HG03565 (cell line): ENCODE measurements at regions not wholly inside any gene's neighbourhood (a gene's known extent, or its start where the extent isn't known, plus 50 kb on each side); places are given as distances from the start of the nearest gene placed in this dataset.
"Not testable (repeated sequence)": the region's sequence is repeated elsewhere in the genome, so short reads cannot be mapped to it uniquely, and the experiment has no call there.

ENCODE experiments used
- ATAC-seq: cut with Tn5 transposase; IDR thresholded peaks from one replicate; pipeline ENCODE4 v1.9.1; 2021; ENCODE audit warnings: mild to moderate bottlenecking, moderate library complexity; ENCODE audit not compliant: unreplicated experiment

DNA sequence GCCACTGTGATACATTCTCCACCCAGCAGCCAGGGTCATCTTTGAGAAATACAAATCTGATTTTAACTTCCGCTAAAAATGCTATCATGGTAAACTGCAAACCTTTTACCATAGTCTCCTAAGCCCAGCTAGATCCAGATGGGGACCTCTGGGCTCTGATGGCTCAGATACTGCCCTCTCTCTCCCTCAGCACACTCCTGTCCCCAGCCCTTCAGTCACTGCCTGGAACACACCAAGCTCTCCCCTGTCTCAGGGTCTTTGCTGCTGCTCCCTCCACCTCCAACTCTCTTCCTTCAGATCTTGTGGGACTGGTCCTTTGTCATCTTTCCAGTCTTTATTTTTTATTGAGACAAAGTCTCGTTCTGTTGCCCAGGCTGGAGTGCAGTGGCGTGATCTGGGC is 65.1 kb downstream of the SPRY4 start:
- ATAC-seq: no peak

DNA sequence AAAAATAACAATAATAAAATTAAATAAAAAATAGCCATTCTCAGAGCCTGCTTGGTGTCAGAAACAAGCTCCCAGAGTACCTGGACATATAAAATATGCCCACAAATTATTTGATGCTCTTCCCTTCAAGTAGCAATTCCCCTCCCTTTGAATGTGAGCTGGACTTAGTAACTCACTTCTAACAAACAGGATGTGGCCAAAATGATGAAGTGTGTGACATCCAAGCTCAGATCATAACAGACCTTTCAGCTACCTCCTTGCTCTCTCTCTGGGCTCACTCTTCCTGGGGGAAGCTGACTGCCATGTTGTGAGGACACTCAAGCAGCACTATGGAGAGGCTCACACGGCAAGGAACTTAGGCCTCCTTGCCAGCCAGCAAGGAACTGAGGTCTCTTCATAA is 69.0 kb downstream of the SPRY4 start:
- ATAC-seq: no peak

DNA sequence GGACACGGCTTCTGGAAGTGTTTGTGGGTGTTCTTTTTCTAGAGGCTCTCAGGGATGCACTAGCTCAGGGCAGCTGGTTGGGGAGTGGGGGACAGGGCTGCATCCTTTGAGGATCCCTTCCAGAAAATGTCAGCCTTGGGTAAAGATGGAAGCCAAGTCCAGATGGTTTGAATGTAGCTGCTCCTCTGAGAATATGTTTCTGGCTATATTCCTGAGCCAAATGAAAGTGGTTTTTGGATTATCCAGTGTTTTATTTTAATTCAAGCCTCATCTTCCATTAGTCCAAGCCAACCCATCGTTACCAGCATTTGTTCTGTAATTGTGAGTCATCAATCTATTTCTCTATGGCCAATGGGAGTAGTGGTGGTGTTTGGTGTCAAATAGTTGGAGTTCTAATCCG is 70.4 kb downstream of the SPRY4 start:
- no peak for ATAC-seq

DNA sequence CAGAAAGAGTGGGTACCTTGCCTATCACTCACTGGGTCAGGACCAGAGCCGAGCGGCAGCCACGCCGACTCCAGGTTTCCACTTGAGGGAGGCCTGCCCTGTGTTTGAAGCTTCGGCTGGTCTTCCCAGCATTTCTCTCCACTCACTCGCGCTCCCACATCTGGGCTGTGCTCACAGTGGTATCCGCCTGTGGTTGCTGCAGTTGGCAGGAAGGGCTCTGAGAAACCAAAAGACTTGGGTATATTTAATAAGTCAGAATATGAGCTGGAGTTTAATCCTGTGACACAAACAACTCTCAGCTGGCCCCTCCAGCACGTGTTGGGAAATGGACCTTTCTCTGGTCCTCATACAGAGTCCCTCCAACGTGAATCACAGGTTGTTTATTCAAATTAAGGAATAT is 70.9 kb downstream of the SPRY4 start:
- no peak for ATAC-seq

DNA sequence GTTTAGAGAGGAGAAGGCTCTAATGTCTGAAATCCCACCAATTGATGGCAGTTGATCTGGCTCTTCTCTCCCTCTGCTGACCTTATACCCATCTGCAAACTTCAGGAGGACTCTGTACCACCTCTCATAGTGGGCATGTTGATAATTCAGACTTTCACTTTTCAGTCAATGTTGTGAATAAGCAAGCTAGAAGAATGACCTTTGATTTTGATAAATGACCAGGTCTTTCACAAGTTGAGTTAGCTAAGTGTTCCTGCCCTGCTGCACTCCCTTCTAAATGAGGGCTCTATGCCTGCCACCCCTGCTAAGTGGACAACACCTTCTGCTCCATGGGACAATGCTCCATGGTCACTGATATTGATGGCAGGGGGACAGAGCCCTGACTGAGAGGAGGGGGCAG is 74.7 kb downstream of the SPRY4 start:
- ATAC-seq: no peak

DNA sequence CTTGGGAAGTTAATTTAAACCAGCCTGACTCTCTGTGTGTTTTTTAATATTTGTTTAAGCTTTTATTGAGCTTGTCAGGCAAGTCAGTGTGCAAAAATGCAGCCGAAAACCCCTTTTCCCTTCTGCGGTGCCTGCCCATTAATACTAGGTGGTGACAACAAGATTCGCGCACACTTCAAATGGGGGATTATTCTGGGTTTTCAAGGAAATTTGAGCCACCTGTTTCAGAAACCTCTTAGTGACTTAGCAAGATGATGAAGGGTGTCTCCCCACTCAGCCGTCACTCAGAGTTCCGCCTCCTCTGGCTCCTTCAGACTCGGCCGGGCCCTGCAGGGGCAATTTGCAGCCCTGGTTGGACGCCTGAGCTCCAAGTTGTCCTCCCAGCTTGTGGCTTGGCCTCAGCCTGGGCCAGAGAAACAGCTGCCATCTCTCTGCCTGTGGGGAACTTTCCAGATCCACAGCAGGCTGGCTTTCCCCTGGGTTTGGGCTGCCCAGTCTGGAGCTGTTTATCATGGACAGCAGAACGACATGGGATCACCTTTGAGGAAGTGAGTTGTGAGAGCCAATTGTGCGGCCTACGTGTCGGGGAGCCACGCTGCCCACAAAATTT is 75.9 kb downstream of the SPRY4 start:
- ATAC-seq: no peak

DNA sequence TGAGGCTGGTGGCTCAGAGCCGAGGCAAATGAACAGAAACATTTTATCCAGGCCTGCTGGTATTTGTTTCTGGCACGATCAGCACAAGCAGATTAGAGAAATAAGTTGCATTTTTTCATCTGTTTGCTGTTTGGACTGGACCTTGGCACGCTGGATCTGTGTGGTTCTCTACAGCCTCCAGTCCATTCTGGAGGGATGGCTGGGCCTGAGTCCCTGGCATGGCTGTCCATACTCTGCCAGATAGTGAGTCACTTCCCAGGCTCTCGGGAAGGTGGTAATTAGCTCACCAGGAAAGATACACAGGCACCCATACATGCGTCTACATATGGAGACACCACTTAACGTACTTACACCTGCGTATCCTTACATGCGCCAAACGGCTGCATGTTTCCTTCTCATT is 78.6 kb downstream of the SPRY4 start:
- ATAC-seq: no peak

DNA sequence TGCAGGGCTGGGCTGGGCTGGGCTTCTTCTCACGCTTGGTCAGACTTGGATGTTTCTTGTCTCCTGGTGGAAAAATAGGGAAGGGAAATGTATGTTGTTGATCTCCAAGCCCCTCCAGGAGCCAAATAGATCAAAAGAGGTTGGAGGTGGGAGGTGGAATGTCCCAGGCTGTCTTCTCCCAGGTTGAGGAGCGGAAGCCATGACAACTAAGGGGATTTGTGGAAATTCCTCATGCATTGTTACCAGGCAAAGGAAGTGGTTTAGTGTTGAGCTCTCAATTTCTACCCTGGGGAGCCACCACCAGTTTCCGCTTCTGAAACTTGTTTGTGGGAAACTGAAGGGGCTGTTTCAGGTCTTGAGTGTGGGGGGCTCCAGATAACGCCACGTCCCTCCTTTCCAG is 79.0 kb downstream of the SPRY4 start:
- ATAC-seq: no peak

DNA sequence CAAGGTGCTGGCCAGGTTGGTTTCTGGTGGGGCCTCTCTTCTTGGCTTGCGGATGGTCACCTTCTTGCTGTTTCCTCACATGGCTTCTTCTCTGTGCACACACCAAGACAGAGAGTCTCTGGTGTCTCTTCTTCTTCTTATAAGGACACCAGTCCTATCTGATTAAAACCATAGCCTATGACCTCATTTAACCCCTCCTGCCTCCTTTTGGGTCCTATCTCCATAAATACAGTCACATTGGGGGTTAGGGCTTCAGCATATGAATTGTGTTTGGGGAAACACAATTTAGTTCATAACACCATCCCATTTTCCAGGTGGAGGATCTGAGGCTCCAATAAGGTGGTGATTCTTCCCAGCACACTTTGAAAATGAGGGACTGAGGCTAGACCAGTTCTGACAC is 80.4 kb downstream of the SPRY4 start:
- no peak for ATAC-seq

DNA sequence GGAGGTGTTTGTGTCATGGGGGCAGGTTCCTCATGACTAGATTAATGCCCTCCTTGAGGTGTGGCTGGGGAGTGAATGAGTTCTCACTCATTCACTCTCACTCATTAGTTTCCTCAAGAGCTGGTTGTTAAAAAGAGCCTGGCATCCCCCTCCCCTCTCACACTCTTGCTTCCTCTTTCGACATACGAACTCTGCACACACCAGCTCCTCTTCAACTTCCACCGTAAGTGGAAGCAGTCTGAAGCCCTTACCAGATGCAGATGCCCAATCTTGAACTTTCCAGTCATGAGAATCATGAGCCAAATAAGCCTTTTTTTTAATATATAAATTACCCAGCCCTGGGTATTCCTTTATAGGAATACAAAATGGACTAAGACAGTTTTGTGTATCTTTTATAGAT is 82.5 kb downstream of the SPRY4 start:
- no peak for ATAC-seq

DNA sequence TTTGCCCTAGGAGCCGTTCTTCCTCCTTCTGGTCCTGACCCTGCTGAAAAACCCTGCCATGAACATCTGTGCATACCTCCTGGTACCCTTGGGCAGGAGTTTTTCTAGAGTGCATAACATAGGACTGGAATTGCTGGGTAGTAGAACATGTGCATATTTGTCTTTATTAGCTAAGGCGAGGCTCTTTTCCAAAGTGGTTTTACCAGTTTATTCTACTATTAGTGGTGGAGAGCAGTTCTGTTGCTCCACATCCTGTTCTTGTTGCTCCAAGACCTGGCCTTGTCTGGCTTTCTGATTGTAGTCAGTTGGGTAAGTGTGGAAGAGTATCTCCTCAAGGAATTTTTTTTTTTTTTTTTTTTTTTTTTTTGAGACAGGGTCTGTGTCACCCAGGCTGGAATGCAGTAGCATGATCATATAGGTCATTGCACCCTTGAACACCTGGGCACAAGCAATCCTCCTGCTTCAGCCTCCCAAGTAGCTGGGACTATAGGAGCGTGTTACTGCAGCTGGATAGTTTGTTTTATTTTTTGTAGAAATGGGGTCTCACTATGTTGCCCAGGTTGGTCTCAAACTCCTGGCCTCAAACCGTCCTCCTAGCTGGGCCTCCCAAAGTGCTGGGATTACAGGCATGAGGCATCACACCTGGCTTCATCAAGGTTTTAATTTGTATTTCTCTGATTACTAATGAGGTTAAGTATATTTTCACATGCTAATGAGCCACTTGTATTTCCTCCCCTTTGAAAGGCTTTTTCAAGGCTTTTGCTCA is 85.2 kb downstream of the SPRY4 start:
- ATAC-seq: no peak

DNA sequence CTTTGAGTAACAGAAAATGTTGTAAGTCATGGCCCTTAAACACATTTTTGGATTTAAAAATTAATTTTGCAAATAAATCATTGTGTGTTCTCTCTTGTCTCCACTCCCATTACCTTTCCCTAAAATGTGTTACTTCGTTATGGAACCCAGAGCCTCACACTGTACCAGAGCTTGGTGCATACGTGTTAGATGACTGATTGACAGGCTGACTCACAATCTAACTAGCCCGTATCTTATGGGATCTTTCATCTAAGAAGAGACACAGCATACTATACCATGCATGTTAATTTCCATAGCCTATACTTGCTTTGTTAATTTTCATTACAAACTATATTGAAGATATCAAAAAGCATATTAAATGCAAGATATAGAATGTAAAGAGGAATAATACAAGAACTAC is 87.1 kb downstream of the SPRY4 start:
- no peak for ATAC-seq

DNA sequence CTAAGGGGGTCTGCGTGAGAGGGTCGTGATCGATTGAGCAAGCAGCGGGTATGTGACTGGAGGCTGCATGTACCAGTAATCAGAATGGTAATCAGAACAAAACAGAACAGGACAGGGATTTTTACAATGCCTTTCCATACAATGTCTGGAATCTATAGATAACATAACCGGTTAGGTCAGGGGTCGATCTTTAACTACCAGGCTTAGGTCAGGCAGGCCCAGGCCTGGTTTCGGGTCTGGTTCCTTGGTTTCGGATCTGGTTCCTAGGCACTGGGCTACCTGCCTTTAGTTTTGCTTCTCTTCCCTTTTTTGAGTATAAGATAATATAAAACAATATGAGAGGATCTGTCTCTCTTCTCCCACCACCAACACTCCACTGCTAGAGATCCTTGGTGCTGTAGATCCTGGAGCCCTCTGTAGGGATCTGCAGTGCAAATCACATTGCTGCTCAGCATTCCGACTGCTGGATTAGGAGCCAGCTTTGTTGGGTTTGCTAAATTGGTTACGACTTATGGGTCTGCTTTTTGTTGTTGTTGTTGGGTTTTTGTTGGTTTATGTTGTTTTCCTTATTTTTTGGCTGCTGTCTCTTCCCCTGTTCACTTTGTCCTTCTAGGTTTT is 88.0 kb downstream of the SPRY4 start:
- ATAC-seq: not testable (repeated sequence)

DNA sequence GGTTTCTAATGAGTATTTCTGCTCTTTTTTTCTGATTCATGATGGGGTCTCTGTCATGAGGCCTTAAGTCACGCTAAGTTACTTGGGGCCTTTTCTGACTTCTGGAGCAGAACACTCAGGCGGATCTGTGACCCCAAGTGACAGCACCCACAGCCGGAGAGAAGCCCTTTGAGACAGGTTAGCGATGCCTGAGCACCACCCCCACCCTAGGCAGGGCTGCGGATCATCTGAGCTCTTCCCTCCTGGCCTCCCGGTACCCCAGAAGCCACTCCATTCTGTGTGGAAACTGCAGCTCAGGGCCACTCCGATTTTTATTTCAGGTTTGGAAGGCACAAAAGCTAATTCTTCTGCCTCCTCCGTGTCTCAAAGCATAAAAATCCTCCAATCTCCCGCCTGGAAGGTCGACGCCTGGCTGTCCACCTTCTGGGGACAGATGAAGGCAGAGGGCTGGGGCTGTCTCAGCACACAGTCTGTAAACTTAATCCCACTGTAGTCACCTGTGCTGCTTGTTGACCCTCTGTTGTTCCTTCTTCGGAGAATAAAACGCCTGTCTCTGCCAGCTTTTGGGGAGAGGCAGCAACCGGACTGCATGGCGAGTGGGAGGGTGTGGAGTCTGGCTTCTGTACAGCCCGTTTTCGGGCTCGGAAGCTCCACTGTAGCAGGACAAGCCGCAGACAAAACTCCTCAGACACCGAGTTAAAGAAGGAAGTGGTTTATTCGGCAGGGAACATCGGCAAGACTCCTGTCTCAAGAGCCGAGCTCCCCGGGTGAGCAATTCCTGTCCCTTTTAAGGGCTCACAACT is 88.8 kb downstream of the SPRY4 start:
- ATAC-seq: no peak

DNA sequence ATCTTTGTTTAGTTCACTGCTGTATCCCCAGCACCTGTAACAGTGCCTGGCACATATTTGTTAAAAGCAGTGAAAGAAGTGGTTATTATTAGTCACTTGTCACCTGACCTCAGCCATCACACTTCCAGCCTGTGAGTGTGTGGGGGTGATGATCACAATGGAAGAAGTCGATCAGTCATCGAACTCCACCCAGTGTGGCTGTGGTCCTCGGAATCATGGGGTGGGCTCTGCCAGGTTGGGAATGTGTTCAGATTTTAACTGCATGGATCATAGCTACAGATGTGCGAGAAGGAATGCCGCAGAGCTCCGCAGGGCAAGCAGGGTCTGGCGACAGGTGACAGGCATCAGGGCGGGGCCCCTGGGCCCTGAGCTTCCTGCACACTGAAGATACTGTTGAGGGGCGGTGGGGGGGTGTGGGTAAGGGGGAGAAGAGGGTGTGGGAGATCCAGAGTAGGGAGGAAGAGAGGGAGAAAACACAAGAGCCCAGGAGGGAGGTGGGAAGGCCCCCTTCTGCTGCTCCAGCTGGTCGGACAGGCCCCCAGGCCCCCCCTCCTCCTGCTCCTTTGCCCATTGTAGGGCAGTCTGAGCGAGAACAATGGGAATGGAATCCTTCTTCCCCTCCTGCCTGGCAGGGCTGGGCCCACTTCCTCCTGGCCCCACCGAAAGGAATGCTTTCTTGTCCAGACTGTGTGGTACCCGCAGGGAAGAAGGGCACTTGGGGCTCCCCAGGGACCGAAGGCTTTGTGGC is 89.6 kb downstream of the SPRY4 start:
- no peak for ATAC-seq

DNA sequence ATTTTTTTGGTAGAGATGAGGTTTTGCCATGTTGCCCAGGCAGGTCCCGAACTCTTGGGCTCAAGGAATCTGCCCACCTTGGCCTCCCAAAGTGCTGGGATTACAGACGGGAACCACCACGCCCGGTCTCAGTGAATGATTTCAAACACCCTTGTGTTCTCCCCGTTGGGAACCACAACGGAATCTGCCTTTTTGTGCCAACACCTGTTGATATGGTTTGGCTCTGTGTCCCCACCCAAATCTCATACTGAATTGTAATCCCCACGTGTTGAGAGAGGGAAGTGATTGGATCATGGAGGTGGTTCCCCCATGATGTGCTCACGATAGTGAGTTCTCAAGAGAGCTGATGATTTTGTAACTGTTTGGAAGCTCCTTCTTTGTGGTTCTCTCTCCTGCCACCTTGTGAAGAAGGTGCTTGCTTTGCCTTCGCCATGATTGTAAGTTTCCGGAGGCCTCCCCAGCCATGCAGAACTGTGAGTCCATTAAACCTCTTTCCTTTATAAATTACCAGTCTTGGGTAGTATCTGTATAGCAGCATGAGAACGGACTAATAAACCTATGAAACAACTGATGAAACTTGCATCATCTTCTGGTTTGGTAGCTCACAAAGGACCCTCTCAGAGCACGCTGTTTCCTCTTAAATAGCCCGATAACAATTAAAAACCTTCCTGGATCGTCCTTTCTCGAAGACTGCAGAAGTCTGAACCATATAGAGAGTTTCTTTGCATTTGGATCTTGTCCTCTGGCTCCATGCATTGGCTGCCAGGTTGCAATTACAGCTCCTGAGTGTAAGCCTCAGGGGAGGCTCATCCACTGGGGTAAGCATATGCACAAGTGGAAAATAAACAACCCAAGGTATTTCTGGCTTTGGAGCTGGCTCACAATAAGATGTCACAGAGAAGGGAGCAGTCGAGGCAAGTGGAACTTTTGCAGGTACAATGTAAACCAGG is 91.5 kb downstream of the SPRY4 start:
- ATAC-seq: no peak

DNA sequence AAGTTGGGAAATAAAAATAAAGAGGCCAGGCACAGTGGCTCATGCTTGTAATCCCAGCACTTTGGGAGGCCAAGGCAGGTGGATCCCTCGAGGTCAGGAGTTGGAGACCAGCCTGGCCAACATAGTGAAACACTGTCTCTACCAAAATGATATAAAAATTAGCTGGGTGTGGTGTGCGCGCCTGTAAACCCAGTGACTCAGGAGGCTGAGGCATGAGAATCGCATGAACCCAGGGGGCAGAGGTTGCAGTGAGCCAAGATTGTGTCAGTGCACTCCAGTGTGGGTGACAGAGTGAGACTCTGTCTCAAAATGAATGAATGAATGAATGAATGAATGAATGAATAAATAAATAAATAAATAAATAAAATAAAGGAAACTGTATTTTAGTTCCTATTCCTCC is 93.9 kb downstream of the SPRY4 start:
- ATAC-seq: not testable (repeated sequence)

DNA sequence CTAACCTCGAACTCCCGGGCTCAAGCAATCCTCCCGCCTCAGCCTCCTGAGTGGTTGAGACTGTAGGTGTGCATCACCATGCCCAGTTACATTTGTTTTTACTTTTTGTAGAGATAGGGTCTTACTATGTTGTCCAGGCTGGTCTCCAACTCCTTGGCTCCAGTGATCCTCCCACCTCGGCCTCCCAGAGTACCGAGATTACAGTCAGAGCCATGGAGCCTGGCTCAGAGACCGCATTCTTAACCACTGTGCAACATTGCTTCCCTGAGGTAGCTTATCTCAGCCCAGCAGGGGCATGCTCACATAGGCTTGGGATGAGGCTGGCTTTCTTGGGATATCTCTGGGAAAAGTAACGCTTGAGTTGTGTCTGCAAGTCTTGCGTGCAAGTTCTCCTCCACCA is 99.7 kb downstream of the SPRY4 start:
- no peak for ATAC-seq

DNA sequence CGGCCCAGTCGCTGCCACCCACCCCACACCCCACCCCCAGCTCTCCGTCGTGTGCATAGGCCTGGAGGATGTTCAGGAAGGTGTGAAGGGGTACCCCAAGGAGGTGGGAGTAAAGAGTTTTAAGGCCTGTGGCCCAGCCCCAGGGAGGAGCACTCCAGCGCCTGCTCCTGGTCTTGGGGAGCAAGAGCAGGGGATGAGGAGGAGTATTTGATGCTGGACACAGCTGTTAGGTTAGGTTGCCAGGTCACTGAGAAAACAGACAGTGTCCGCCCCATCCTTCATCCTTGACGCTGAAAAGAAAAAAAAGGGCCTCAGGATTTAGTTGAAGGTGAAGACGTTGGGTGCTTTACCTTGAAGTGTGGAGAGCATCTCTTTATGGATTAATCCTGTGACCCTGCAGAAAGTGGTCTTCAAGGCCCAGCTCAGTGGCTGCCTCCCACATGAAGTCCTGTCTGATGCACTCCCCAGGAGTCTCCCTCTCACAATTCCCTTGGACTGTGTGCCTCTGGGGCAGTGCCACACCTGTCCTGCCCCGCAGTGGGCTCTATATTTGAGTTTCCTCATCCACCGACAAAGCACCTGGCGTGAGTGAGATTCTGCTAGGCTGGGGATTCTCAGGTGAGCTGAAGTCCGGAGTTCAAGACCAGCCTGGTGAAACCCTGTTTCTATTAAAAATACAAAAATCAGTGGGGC is 101.8 kb downstream of the SPRY4 start:
- ATAC-seq: peak; percentile 3
